HEK293T (cell line): ENCODE measurements at regions not wholly inside any gene's neighbourhood (a gene's known extent, or its start where the extent isn't known, plus 50 kb on each side); places are given as distances from the start of the nearest gene placed in this dataset.

ENCODE experiments used
- CTBP1 ChIP-seq: fragments of 450-650 bp; IDR thresholded peaks from 2 replicates; pipeline ENCODE4 v1.6.1; 2016; ENCODE audit warnings: borderline replicate concordance
- FOXA1 ChIP-seq: fragments of 450-650 bp; IDR thresholded peaks from 2 replicates; pipeline ENCODE4 v1.6.1; 2016; ENCODE audit warnings: mild to moderate bottlenecking
- FOXM1 ChIP-seq: fragments of 450-650 bp; IDR thresholded peaks from 2 replicates; pipeline ENCODE4 v1.6.1; 2017; ENCODE audit warnings: mild to moderate bottlenecking, borderline replicate concordance
- L3MBTL2 ChIP-seq: fragments of 450-650 bp; conservative IDR thresholded peaks from 2 replicates; pipeline ENCODE4 v1.6.1; 2016; ENCODE audit warnings: mild to moderate bottlenecking
- SP1 ChIP-seq: fragments of 450-650 bp; IDR thresholded peaks from 2 replicates; pipeline ENCODE4 v1.6.1; 2017

- no peak for TF ChIP-seq FOXA1
- no peak for TF ChIP-seq SP1
- TF ChIP-seq FOXM1, result no peak
- no peak for TF ChIP-seq CTBP1
- TF ChIP-seq L3MBTL2, result no peak
Observed at GRCh38 chr13:48156466-48156865, 61.6 kb upstream of the MED4 start.
